SK-N-MC (cell line): ENCODE measurements at regions not wholly inside any gene's neighbourhood (a gene's known extent, or its start where the extent isn't known, plus 50 kb on each side); places are given as distances from the start of the nearest gene placed in this dataset.

Experiments
- EZH2 ChIP-seq: fragments of 200-600 bp; sonication (generic); IDR thresholded peaks from one replicate; pipeline ENCODE4 v1.6.1; 2017; ENCODE audit warnings: antibody characterized with exemption
- POLR2AphosphoS5 ChIP-seq: IDR thresholded peaks from 2 replicates; pipeline ENCODE4 v1.6.1; 2012; ENCODE audit warnings: mild to moderate bottlenecking, low read depth, low read length, borderline replicate concordance

DNA sequence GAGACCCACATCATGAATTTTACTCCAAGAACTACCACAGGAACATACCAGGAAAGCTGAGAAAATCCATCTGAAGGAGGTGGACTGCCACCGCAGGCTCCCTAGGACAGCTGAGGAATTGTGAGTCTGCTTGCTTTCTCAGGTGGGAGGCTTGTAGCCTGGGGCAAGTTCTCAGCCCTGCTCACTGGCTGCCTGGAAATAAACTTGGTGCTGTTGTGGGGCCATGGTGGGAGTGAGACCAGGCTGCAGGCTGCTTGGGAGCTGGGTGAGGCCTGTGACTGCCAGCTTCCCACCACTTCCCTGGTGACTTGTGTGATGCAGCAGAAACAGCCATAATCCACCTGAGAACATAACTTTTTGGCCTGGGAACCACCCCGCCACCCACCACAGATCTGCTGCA is 132.7 kb upstream of the RAG2 start:
- no peak for TF ChIP-seq EZH2
- TF ChIP-seq POLR2AphosphoS5: no peak
